Lung microvascular endothelial cell (primary cell): ENCODE measurements at regions not wholly inside any gene's neighbourhood (a gene's known extent, or its start where the extent isn't known, plus 50 kb on each side); places are given as distances from the start of the nearest gene placed in this dataset.
"Not testable (repeated sequence)": the region's sequence is repeated elsewhere in the genome, so short reads cannot be mapped to it uniquely, and the experiment has no call there.

Source experiments
- DNase-seq, 2 donors: peaks; one replicate each; pipeline versions ENCODE4 v3.0.0 to v3.0.0-alpha.2; 2010; ENCODE audit warnings: low read depth in 2 of 2

- no peak for DNase-seq
Observed at GRCh38 chr5:42241636-42242035, 181.6 kb upstream of the GHR start.

GRCh38 chr5:42242210-42242609, 181.0 kb upstream of the GHR start:
- no peak for DNase-seq

- no peak for DNase-seq
Observed at GRCh38 chr5:42242881-42243485, 180.3 kb upstream of the GHR start.

- no peak for DNase-seq
Observed at GRCh38 chr5:42252306-42252705, 170.9 kb upstream of the GHR start.

GRCh38 chr5:42259914-42260313, 163.3 kb upstream of the GHR start:
- DNase-seq, result not testable (repeated sequence)

GRCh38 chr5:42267091-42267490, 156.1 kb upstream of the GHR start:
- DNase-seq, result no peak

- DNase-seq, result not testable (repeated sequence)
Observed at GRCh38 chr5:42268170-42268569, 155.1 kb upstream of the GHR start.

- DNase-seq, result no peak
Observed at GRCh38 chr5:42268630-42269029, 154.6 kb upstream of the GHR start.

- DNase-seq, result no peak
Observed at GRCh38 chr5:42270771-42271170, 152.5 kb upstream of the GHR start.

- DNase-seq, result no peak
Observed at GRCh38 chr5:42274913-42275312, 148.3 kb upstream of the GHR start.

GRCh38 chr5:42277293-42277692, 145.9 kb upstream of the GHR start:
- no peak for DNase-seq

GRCh38 chr5:42284584-42284983, 138.7 kb upstream of the GHR start:
- DNase-seq, result no peak

- no peak for DNase-seq
Observed at GRCh38 chr5:42285230-42285629, 138.0 kb upstream of the GHR start.

- DNase-seq, result no peak
Observed at GRCh38 chr5:42300496-42300895, 122.7 kb upstream of the GHR start.

GRCh38 chr5:42301349-42301748, 121.9 kb upstream of the GHR start:
- no peak for DNase-seq

- no peak for DNase-seq
Observed at GRCh38 chr5:42302186-42302585, 121.1 kb upstream of the GHR start.

- no peak for DNase-seq
Observed at GRCh38 chr5:42306287-42306686, 117.0 kb upstream of the GHR start.

GRCh38 chr5:42309865-42310264, 113.4 kb upstream of the GHR start:
- no peak for DNase-seq

GRCh38 chr5:42315214-42315613, 108.0 kb upstream of the GHR start:
- no peak for DNase-seq

GRCh38 chr5:42317575-42317974, 105.7 kb upstream of the GHR start:
- no peak for DNase-seq

GRCh38 chr5:42319546-42319945, 103.7 kb upstream of the GHR start:
- DNase-seq, result not testable (repeated sequence)

GRCh38 chr5:42321785-42322184, 101.5 kb upstream of the GHR start:
- DNase-seq, result no peak

GRCh38 chr5:42337143-42337542, 86.1 kb upstream of the GHR start:
- no peak for DNase-seq

GRCh38 chr5:42337607-42338006, 85.6 kb upstream of the GHR start:
- DNase-seq, result no peak
